Astrocyte of the spinal cord (primary cell): ENCODE measurements at regions not wholly inside any gene's neighbourhood (a gene's known extent, or its start where the extent isn't known, plus 50 kb on each side); places are given as distances from the start of the nearest gene placed in this dataset.
"Not testable (repeated sequence)": the region's sequence is repeated elsewhere in the genome, so short reads cannot be mapped to it uniquely, and the experiment has no call there.

Source experiments
- DNase-seq: peaks from one replicate; pipeline ENCODE4 v3.0.0; 2011; ENCODE audit warnings: low read depth, low spot score
- H3K4me3 ChIP-seq: 2 replicates; pipeline ENCODE4 v1.5.1; 2011; ENCODE audit warnings: low read depth, mild to moderate bottlenecking, low read length, moderate library complexity
- CTCF ChIP-seq: IDR thresholded peaks from 2 replicates; pipeline ENCODE4 v1.5.1; 2012; ENCODE audit warnings: low read depth, mild to moderate bottlenecking, low read length, inconsistent platforms
- in situ Hi-C: cut with HindIII; loops from 2 replicates; pipeline ENCODE4 v1.10.0; 2017; ENCODE audit warnings: low sequenced_read_pairs

- in situ Hi-C loops, result no loop called here
- TF ChIP-seq CTCF, result no peak
- DNase-seq, result no peak
- no peak overlapping the region for H3K4me3 ChIP-seq
Measured at GRCh38 chr10:36412942-36413341, 712.5 kb upstream of the ANKRD30A start.

- in situ Hi-C loops, H3K4me3 ChIP-seq, DNase-seq: not testable (repeated sequence)
Measured at GRCh38 chr10:36400238-36400637, 725.2 kb upstream of the ANKRD30A start.

GRCh38 chr10:36393801-36394200 is 731.6 kb upstream of the ANKRD30A start:
- in situ Hi-C loops, result no loop called here
- no peak overlapping the region for H3K4me3 ChIP-seq
- DNase-seq, result no peak
- no peak for TF ChIP-seq CTCF

- in situ Hi-C loops, result no loop called here
- no peak for TF ChIP-seq CTCF
- DNase-seq, result no peak
Measured at GRCh38 chr10:36391405-36391804, 734.0 kb upstream of the ANKRD30A start.

GRCh38 chr10:36390221-36390620 is 735.2 kb upstream of the ANKRD30A start:
- no peak for TF ChIP-seq CTCF
- DNase-seq, result no peak
- in situ Hi-C loops, result no loop called here
- H3K4me3 ChIP-seq, result no peak overlapping the region

More at GRCh38 chr10:36391405-36391804, 734.0 kb upstream of the ANKRD30A start:
- no peak overlapping the region for H3K4me3 ChIP-seq

- DNase-seq, result no peak
- in situ Hi-C loops, result no loop called here
- no peak for TF ChIP-seq CTCF
- no peak overlapping the region for H3K4me3 ChIP-seq
Measured at GRCh38 chr10:36388166-36388565, 737.2 kb upstream of the ANKRD30A start.

- in situ Hi-C loops, result no loop called here
Measured at GRCh38 chr10:36385693-36386092, 739.7 kb upstream of the ANKRD30A start.

More at GRCh38 chr10:36385693-36386092, 739.7 kb upstream of the ANKRD30A start:
- TF ChIP-seq CTCF, result no peak
- no peak overlapping the region for H3K4me3 ChIP-seq
- DNase-seq, result no peak
